GM23338 (cell line): ENCODE measurements at regions not wholly inside any gene's neighbourhood (a gene's known extent, or its start where the extent isn't known, plus 50 kb on each side); places are given as distances from the start of the nearest gene placed in this dataset.

ENCODE experiments used
- ATAC-seq: fragments of 200-7000 bp; cut with Tn5 transposase; 3 replicates; pipeline ENCODE4 v1.9.1; 2020
- DNase-seq: peaks from one replicate; pipeline ENCODE4 v3.0.0-alpha.2; 2015; ENCODE audit warnings: low spot score
- H2AFZ ChIP-seq: fragments of 200-600 bp; sonication (generic); 2 replicates; pipeline ENCODE4 v1.8.0; 2016; ENCODE audit warnings: antibody characterized with exemption, mild to moderate bottlenecking, moderate library complexity
- H3F3A ChIP-seq: fragments of 200-600 bp; sonication (generic); replicated peaks from 2 replicates; pipeline ENCODE4 v1.8.0; 2017; ENCODE audit warnings: antibody characterized with exemption, mixed run types, low read depth
- H3K27ac ChIP-seq: fragments of 200-600 bp; sonication (generic); 2 replicates; pipeline ENCODE4 v1.6.1; 2016; ENCODE audit warnings: low read depth
- H3K27me3 ChIP-seq: fragments of 200-600 bp; sonication (generic); 2 replicates; pipeline ENCODE4 v1.8.0; 2016; ENCODE audit warnings: mild to moderate bottlenecking, mixed run types, moderate library complexity; ENCODE audit not compliant: insufficient read depth
- H3K36me3 ChIP-seq: fragments of 200-600 bp; sonication (generic); 2 replicates; pipeline ENCODE4 v1.8.0; 2016; ENCODE audit warnings: mild to moderate bottlenecking; ENCODE audit not compliant: insufficient read depth
- H3K4me1 ChIP-seq: fragments of 200-600 bp; sonication (generic); 2 replicates; pipeline ENCODE4 v1.8.0; 2016; ENCODE audit warnings: mild to moderate bottlenecking, moderate library complexity; ENCODE audit not compliant: insufficient read depth
- H3K4me2 ChIP-seq: fragments of 200-600 bp; sonication (generic); 2 replicates; pipeline ENCODE4 v1.7.1; 2017; ENCODE audit warnings: mixed run types
- H3K4me3 ChIP-seq: fragments of 200-600 bp; sonication (generic); 2 replicates; pipeline ENCODE4 v1.6.1; 2016; ENCODE audit warnings: mixed run types
- H3K79me2 ChIP-seq: fragments of 200-600 bp; sonication (generic); replicated peaks from 2 replicates; pipeline ENCODE4 v1.8.0; 2017; ENCODE audit warnings: mild to moderate bottlenecking; ENCODE audit not compliant: insufficient read depth
- H3K9me2 ChIP-seq: fragments of 200-600 bp; sonication (generic); 2 replicates; pipeline ENCODE4 v1.8.0; 2017; ENCODE audit not compliant: insufficient read depth
- H4K20me1 ChIP-seq: fragments of 200-600 bp; sonication (generic); replicated peaks from 2 replicates; pipeline ENCODE4 v1.8.0; 2017; ENCODE audit warnings: mild to moderate bottlenecking; ENCODE audit not compliant: insufficient read depth
- H3K27ac Mint-ChIP-seq: 2 replicates; pipeline ENCODE4 v1.8.0; 2020; ENCODE audit warnings: inconsistent platforms, mild to moderate bottlenecking, moderate library complexity, mixed read lengths
- H3K27me3 Mint-ChIP-seq: 3 replicates; pipeline ENCODE4 v1.8.0; 2022; ENCODE audit warnings: low read depth, mild to moderate bottlenecking, moderate library complexity, mixed read lengths, inconsistent platforms; ENCODE audit not compliant: insufficient read depth, poor library complexity
- H3K36me3 Mint-ChIP-seq: 3 replicates; pipeline ENCODE4 v1.8.0; 2021; ENCODE audit warnings: low read depth, mild to moderate bottlenecking, inconsistent platforms, moderate library complexity, mixed read lengths
- H3K4me1 Mint-ChIP-seq: 3 replicates; pipeline ENCODE4 v1.8.0; 2020; ENCODE audit warnings: mild to moderate bottlenecking, inconsistent platforms, mixed read lengths
- H3K4me3 Mint-ChIP-seq: 3 replicates; pipeline ENCODE4 v1.8.0; 2021; ENCODE audit warnings: moderate library complexity, mild to moderate bottlenecking, inconsistent platforms, mixed read lengths
- H3K9me3 Mint-ChIP-seq: 3 replicates; pipeline ENCODE4 v1.8.0; 2020; ENCODE audit warnings: moderate library complexity, mild to moderate bottlenecking, inconsistent platforms, mixed read lengths
- CTCF ChIP-seq, 2 experiments: fragments of 200-600 bp in 1 of 2; sonication (generic) in 1 of 2; conservative IDR thresholded peaks; 2 replicates each; pipeline versions ENCODE4 v1.5.1 to v1.6.1; 2016 to 2017; ENCODE audit warnings: antibody characterized with exemption in 2 of 2, low read depth in 2 of 2, mild to moderate bottlenecking in 2 of 2, moderate library complexity in 1 of 2
- EZH2 ChIP-seq: fragments of 200-600 bp; sonication (generic); IDR thresholded peaks from one replicate; pipeline ENCODE4 v1.8.0; 2017; ENCODE audit warnings: antibody characterized with exemption, mild to moderate bottlenecking, low read depth; ENCODE audit not compliant: unreplicated experiment
- ZNF331 ChIP-seq: fragments of 250-450 bp; sonication (Bioruptor Pico); IDR thresholded peaks from 2 replicates; pipeline ENCODE4 v1.5.0; 2020; ENCODE audit warnings: low read depth, mild to moderate bottlenecking, moderate library complexity
- ZNF462 ChIP-seq: fragments of 250-450 bp; sonication (Bioruptor Pico); IDR thresholded peaks from 2 replicates; pipeline ENCODE4 v1.5.0; 2020; ENCODE audit warnings: mild to moderate bottlenecking, moderate library complexity

DNA sequence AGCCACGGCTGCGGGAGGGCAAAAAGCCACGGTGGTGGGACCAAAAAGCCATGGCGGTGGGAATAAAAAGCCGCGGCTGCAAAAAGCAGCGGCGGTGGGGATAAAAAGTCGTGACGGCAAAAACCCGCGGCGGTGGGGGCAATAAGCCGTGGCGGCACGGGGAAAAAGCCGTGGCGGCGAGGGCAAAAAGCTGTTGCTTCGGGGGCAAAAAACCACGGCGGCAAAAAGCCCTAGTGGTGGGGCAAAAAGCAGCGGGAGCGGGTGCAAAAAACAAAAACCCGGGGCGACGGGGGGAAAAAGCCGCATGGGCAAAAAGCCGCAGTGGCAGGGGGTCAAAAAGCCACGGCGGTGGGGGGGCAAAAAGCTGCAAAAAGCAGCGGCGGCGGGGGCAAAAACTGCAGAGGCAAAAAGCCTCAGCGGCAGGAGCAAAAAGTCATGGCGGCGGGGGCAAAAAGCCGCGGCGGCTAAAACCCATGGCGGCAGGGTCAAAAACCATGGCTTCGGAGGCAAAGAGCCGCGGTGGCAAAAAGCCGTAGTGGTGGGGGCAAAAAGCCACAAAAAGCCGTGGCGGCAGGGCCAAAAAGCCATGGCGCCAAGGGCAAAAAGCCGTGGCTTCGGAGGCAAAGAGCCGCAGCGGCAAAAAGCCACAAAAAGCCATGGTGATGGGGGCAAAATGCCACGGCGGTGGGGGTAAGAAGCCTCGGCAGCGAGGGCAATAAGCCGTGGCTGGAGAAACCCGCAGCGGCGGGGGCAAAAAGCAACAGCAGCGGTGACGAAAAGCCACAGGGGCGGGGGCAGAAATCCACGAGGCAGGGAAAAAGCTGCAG is 525.8 kb downstream of the ZNF33B start (continued):
- TF ChIP-seq ZNF462 (CRISPR knock-in tag) (no peak), EZH2 (no peak)

DNA sequence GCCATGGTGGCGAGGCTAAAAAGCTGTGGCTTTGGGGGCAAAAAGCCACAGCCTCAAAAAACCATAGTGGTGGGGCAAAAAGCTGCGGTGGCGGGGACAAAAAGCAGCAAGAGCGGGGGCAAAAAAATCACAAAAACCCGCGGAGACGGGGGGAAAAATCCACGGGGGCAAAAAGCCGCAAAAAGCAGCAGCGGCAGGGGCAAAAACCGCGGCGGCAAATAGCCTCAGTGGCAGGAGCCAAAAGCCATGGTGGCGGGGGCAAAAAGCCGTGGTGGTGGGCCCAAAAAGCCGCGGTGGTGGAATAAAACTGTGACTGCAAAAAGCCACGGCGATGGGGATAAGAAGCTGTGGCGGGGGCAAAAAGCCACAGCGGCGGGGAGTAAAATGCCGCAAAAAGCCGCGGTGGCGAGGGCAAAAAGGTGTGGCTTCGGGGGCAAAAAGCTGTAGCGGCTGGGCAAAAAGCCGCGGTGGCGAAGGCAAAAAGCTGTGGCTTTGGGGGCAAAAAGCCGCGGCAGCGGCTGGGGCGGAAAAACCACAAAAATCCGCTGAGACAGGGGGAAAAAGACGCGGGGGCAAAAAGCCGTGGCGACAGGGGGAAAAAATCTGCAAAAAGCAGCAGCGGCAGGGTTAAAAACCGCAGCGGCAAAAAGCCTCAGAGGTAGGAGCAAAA is 526.6 kb downstream of the ZNF33B start:
- DNase-seq (no peak), ATAC-seq (no peak)
- no peak overlapping the region for H3K27ac Mint-ChIP-seq

More for the DNA sequence above, 526.6 kb downstream of the ZNF33B start:
- Mint-ChIP-seq H3K4me1 (no peaks in the 10 kb centered on the region), H3K9me3 (peaks cover 71% of the 10 kb centered on the region), H3K27me3 (peaks cover 2% of the 10 kb centered on the region), H3K4me3 (no peak overlapping the region), H3K36me3 (peaks cover 16% of the 10 kb centered on the region; the same call in 2 of the 3 replicates)
- H3K79me2 ChIP-seq: no peaks in the 10 kb centered on the region
- H3K4me1 ChIP-seq: no peaks in the 10 kb centered on the region
- H4K20me1 ChIP-seq: no peaks in the 10 kb centered on the region
- no peak overlapping the region for H3K27ac ChIP-seq
- H2AFZ ChIP-seq: no peak overlapping the region
- H3F3A ChIP-seq: no peaks in the 10 kb centered on the region
- H3K27me3 ChIP-seq: no peaks in the 10 kb centered on the region
- TF ChIP-seq ZNF331: no peak
- no peak for TF ChIP-seq CTCF (conservative IDR thresholded peaks at IDR 0.05; ENCODE audit: low read depth in 2 of 2)
- no peaks in the 10 kb centered on the region for H3K9me2 ChIP-seq
- no peaks in the 10 kb centered on the region for H3K36me3 ChIP-seq
- no peak overlapping the region for H3K4me3 ChIP-seq
- no peak overlapping the region for H3K4me2 ChIP-seq
